ENCODE measurements at regions not wholly inside any gene's neighbourhood (a gene's known extent, or its start where the extent isn't known, plus 50 kb on each side); places are given as distances from the start of the nearest gene placed in this dataset.

DNA sequence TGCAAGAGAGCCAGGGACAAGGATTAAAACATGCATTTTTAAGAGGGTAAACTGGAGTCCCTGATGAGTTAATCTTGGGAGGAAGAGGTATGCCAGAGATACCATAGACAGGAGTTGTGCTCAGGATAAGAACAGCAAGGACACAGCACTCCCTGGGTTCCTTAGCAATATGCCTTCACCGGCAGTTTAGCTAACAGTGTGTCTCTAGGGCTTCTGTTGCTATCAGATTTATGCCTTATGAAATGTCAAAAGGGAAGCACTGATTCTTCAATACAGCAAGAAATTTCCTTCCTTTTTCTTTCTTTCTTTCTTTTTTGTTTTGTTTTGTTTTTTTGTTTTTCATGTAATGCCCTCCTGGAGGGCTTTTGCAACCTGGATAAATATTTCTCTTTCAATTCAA lies 71.3 kb upstream of the LARGE1 start:
- Histone ChIP-seq H3K36me3 (ENCODE audit: control insufficient read depth in 1 of 2, insufficient read depth in 2 of 2, low read length in 2 of 2) (no peaks in the 10 kb centered on the region), H3K4me1 (ENCODE audit: control insufficient read depth in 1 of 2, insufficient read depth in 2 of 2, low read length in 2 of 2) (no peaks in the 10 kb centered on the region), H2AFZ (ENCODE audit: low read depth, low read length, poor library complexity, severe bottlenecking) (no peak overlapping the region), H3K4me3 (replicated peaks in 1 of 2; ENCODE audit: low read depth in 1 of 2, low read length in 2 of 2) (no peak overlapping the region), H3K9me3 (ENCODE audit: control insufficient read depth in 1 of 2, insufficient read depth in 1 of 2, low read depth in 1 of 2, low read length in 2 of 2) (peaks cover 5 to 16% of the 10 kb centered on the region in 2 experiments; a peak in 2 of 4 replicates), H3K27ac (ENCODE audit: low read depth, low read length) (no peak overlapping the region), H3K27me3 (ENCODE audit: insufficient read depth, low read length) (no peaks in the 10 kb centered on the region), H4K20me1 (ENCODE audit: insufficient read depth) (no peaks in the 10 kb centered on the region), H3K79me2 (ENCODE audit: insufficient read depth, low read length) (no peaks in the 10 kb centered on the region), H3K9ac (ENCODE audit: low read length) (no peak overlapping the region), H3K4me2 (ENCODE audit: low read length) (no peak overlapping the region), H3K9me2 (ENCODE audit: insufficient read depth) (no peaks in the 10 kb centered on the region)
- ChIA-PET RAD21 (ENCODE audit: low non-redundant PET in 1 of 2, low total read pairs in 2 of 2, uncharacterized antibody in 2 of 2, unreplicated experiment in 2 of 2) (no interaction called here), CTCF (no interaction called here), POLR2A (no interaction called here)
- intact Hi-C loops (cut with micrococcal nuclease), result no loop called here
- TF ChIP-seq JUND (IDR thresholded peaks at IDR 0.05) (no peak), FOSL1 (IDR thresholded peaks at IDR 0.05; ENCODE audit: low read depth) (no peak), ZFX (IDR thresholded peaks at IDR 0.05) (no peak), SIN3A (IDR thresholded peaks at IDR 0.05; ENCODE audit: low read depth) (no peak), RAD21 (IDR thresholded peaks at IDR 0.05; ENCODE audit: low read depth) (no peak)
- DNase-seq (ENCODE audit: low read depth, low spot score), result no peak
- BruUV-seq (replicated peaks), result no TSS peak
- ATAC-seq, result no peak

DNA sequence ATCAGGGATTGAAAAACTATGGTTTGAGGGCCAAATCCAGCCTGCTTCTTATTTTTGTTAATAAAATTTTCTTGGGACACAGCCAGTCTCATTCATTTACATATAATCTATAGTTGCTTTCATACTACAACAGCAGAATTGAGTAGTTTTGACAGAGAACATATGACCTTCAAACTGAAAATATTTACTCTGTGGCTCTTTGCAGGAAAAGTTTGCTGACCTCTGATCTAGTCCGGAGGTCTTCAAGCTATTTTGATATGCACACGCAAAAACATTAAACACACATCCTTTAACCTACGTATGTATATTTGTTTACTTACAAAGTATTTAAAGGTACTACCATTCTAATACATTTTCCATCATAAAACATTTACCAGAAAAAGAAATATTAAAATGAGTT lies 76.5 kb upstream of the LARGE1 start:
- no peaks in the 10 kb centered on the region for H3K4me1 ChIP-seq (ENCODE audit: control insufficient read depth in 1 of 2, insufficient read depth in 2 of 2, low read length in 2 of 2)
- RAD21 ChIA-PET (ENCODE audit: low non-redundant PET in 1 of 2, low total read pairs in 2 of 2, uncharacterized antibody in 2 of 2, unreplicated experiment in 2 of 2), result no interaction called here
- no peaks in the 10 kb centered on the region for H3K36me3 ChIP-seq (ENCODE audit: control insufficient read depth in 1 of 2, insufficient read depth in 2 of 2, low read length in 2 of 2)
- POLR2A ChIA-PET, result no interaction called here
- no TSS peak for BruUV-seq (replicated peaks)
- H3K4me3 ChIP-seq (replicated peaks in 1 of 2; ENCODE audit: low read depth in 1 of 2, low read length in 2 of 2), result no peak overlapping the region
- no peak for ATAC-seq
- no peak overlapping the region for H2AFZ ChIP-seq (ENCODE audit: low read depth, low read length, poor library complexity, severe bottlenecking)
- H3K79me2 ChIP-seq (ENCODE audit: insufficient read depth, low read length), result no peaks in the 10 kb centered on the region
- no peaks in the 10 kb centered on the region for H4K20me1 ChIP-seq (ENCODE audit: insufficient read depth)
- H3K9ac ChIP-seq (ENCODE audit: low read length), result no peak overlapping the region
- no peak overlapping the region for H3K27ac ChIP-seq (ENCODE audit: low read depth, low read length)
- peaks cover 26 to 31% of the 10 kb centered on the region in 2 experiments; a peak in 2 of 4 replicates for H3K9me3 ChIP-seq (ENCODE audit: control insufficient read depth in 1 of 2, insufficient read depth in 1 of 2, low read depth in 1 of 2, low read length in 2 of 2)
- DNase-seq (ENCODE audit: low read depth, low spot score), result no peak
- no peaks in the 10 kb centered on the region for H3K27me3 ChIP-seq (ENCODE audit: insufficient read depth, low read length)
- no peak overlapping the region for H3K4me2 ChIP-seq (ENCODE audit: low read length)
- no peak for TF ChIP-seq RAD21 (IDR thresholded peaks at IDR 0.05; ENCODE audit: low read depth)
- TF ChIP-seq CEBPB (IDR thresholded peaks at IDR 0.05; ENCODE audit: low read depth), result no peak
- TF ChIP-seq POLR2AphosphoS5 (IDR thresholded peaks at IDR 0.05; ENCODE audit: low read depth, low read length), result no peak
- TF ChIP-seq FOSL1 (IDR thresholded peaks at IDR 0.05; ENCODE audit: low read depth), result no peak
- CTCF ChIA-PET, result no interaction called here
- H3K9me2 ChIP-seq (ENCODE audit: insufficient read depth), result no peaks in the 10 kb centered on the region
- intact Hi-C loops (cut with micrococcal nuclease), result no loop called here
